CD4-positive, alpha-beta memory T cell (primary cell): ENCODE measurements at regions not wholly inside any gene's neighbourhood (a gene's known extent, or its start where the extent isn't known, plus 50 kb on each side); places are given as distances from the start of the nearest gene placed in this dataset.

Experiments used
- CTCF ChIA-PET: fragments of 350-600 bp; sonication (Branson Sonifier 250); formaldehyde crosslinking; loops from one replicate; lab custom pipeline; 2021; ENCODE audit warnings: inconsistent platforms; ENCODE audit not compliant: partially characterized antibody; lab: Charles Lee
- POLR2A ChIA-PET: fragments of 350-600 bp; sonication (Branson Sonifier 250); formaldehyde crosslinking; loops from one replicate; lab custom pipeline; 2021; ENCODE audit not compliant: partially characterized antibody; lab: Charles Lee
- DNase-seq, 5 donors: peaks; one replicate each; pipeline versions ENCODE4 v3.0.0 to v3.0.0-alpha.2; 2020 to 2022; ENCODE audit warnings: mixed read lengths in 1 of 5
- H3K27ac ChIP-seq: one replicate; pipeline ENCODE4 v1.7.0; 2013; ENCODE audit warnings: low read depth, low read length
- H3K27me3 ChIP-seq: 2 replicates; pipeline ENCODE4 v1.7.0; 2013; ENCODE audit warnings: mild to moderate bottlenecking, low read length, moderate library complexity; ENCODE audit not compliant: insufficient read depth
- H3K36me3 ChIP-seq: 2 replicates; pipeline ENCODE4 v1.7.0; 2013; ENCODE audit warnings: mild to moderate bottlenecking, low read length, moderate library complexity; ENCODE audit not compliant: insufficient read depth
- H3K4me1 ChIP-seq: 2 replicates; pipeline ENCODE4 v1.7.0; 2013; ENCODE audit warnings: mild to moderate bottlenecking, low read length, moderate library complexity; ENCODE audit not compliant: insufficient read depth
- H3K4me3 ChIP-seq, 2 donors: one replicate each; pipeline ENCODE4 v1.7.0; 2013; ENCODE audit warnings: low read length in 2 of 2, mild to moderate bottlenecking in 1 of 2
- H3K9me3 ChIP-seq, 2 donors: one replicate each; pipeline ENCODE4 v1.7.0; 2013; ENCODE audit warnings: low read length in 2 of 2, control low read depth in 1 of 2; ENCODE audit not compliant: control insufficient read depth in 1 of 2
- H3K27ac Mint-ChIP-seq, 7 donors: one replicate each; pipeline ENCODE4 v1.8.0; 2020 to 2021; ENCODE audit warnings: mixed read lengths in 7 of 7, mild to moderate bottlenecking in 6 of 7, inconsistent platforms in 3 of 7, moderate library complexity in 3 of 7
- H3K27me3 Mint-ChIP-seq, 2 donors: one replicate each; pipeline ENCODE4 v1.8.0; 2020 to 2021; ENCODE audit warnings: mixed read lengths in 2 of 2
- H3K36me3 Mint-ChIP-seq, 2 donors: one replicate each; pipeline ENCODE4 v1.8.0; 2020 to 2021; ENCODE audit warnings: mixed read lengths in 2 of 2, inconsistent platforms in 1 of 2, mild to moderate bottlenecking in 1 of 2
- H3K4me1 Mint-ChIP-seq, 4 donors: one replicate each; pipeline ENCODE4 v1.8.0; 2020 to 2021; ENCODE audit warnings: mixed read lengths in 4 of 4, mild to moderate bottlenecking in 1 of 4
- H3K4me3 Mint-ChIP-seq, 8 donors: one replicate each; pipeline ENCODE4 v1.8.0; 2020 to 2021; ENCODE audit warnings: mixed read lengths in 8 of 8, mild to moderate bottlenecking in 7 of 8, moderate library complexity in 6 of 8, inconsistent platforms in 3 of 8
- H3K9me3 Mint-ChIP-seq, 8 donors: one replicate each; pipeline ENCODE4 v1.8.0; 2020 to 2021; ENCODE audit warnings: mixed read lengths in 8 of 8, mild to moderate bottlenecking in 5 of 8, inconsistent platforms in 3 of 8, moderate library complexity in 1 of 8
- intact Hi-C: fragments of 100-400 bp; cut with micrococcal nuclease; formaldehyde crosslinking; loops from one replicate; pipeline ENCODE4 v1.15.1; 2023

DNA sequence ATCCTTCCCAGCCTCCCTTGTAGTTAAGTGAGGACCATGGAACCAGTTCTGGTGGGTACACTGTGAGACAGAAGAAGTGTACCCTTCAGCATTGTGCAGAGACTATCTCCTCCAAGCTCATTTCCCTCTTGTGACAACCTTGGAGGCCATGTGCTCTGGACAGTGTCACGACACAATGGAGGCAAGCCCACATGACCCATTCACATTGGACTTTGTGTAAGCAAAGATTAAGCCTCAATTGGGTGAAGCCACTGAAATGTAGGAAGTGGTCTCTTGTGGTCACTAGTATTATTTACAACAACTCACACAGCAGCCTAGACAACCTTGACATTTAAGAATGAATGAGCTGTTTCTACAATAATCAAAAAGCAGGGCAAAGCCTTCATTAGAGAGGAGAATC lies 124.2 kb downstream of the INHBA start:
- Histone ChIP-seq H3K9me3 (no peaks in the 10 kb centered on the region), H3K4me3 (no peak overlapping the region), H3K27ac (no peak overlapping the region), H3K4me1 (no peaks in the 10 kb centered on the region), H3K27me3 (no peaks in the 10 kb centered on the region), H3K36me3 (no peaks in the 10 kb centered on the region)
- Mint-ChIP-seq H3K27ac (no peak overlapping the region), H3K9me3 (peaks cover 0 to 22% (median 6%) of the 10 kb centered on the region in 8 donors), H3K36me3 (no peaks in the 10 kb centered on the region), H3K4me1 (no peaks in the 10 kb centered on the region), H3K4me3 (no peak overlapping the region), H3K27me3 (no peaks in the 10 kb centered on the region)
- POLR2A ChIA-PET, result no interaction called here
- CTCF ChIA-PET, result no interaction called here
- intact Hi-C loops, result no loop called here
- DNase-seq, result no peak

DNA sequence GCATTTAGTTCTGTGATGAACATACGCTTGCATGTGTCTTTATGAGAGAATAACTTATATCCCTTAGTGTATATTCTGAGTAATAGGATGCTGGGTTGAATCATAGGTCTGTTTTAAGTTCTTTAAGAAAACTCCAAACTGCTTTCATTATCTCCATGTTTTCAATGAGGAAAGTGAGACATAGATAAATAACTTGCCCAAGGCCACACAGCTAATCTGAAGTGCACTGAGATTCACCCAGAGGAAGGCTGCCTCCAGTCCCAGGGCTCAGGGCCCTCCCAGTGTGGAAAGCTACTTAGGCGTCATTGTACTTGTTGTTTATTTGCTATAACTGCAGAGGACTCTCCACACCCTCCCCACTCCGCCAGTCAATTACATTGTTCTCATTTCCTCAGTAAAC lies 126.7 kb downstream of the INHBA start:
- no peak overlapping the region for H3K4me3 Mint-ChIP-seq
- ChIA-PET POLR2A (no interaction called here), CTCF (no interaction called here)
- no peak overlapping the region for H3K27ac Mint-ChIP-seq
- intact Hi-C loops, result no loop called here
- Histone ChIP-seq H3K36me3 (no peaks in the 10 kb centered on the region), H3K9me3 (no peaks in the 10 kb centered on the region), H3K27ac (no peak overlapping the region), H3K4me1 (no peaks in the 10 kb centered on the region), H3K27me3 (no peaks in the 10 kb centered on the region), H3K4me3 (no peak overlapping the region)
- DNase-seq, result no peak
- H3K36me3 Mint-ChIP-seq, result no peaks in the 10 kb centered on the region
- H3K27me3 Mint-ChIP-seq, result no peaks in the 10 kb centered on the region
- no peaks in the 10 kb centered on the region for H3K4me1 Mint-ChIP-seq
- H3K9me3 Mint-ChIP-seq, result peaks cover 0 to 19% (median 2%) of the 10 kb centered on the region in 8 donors

DNA sequence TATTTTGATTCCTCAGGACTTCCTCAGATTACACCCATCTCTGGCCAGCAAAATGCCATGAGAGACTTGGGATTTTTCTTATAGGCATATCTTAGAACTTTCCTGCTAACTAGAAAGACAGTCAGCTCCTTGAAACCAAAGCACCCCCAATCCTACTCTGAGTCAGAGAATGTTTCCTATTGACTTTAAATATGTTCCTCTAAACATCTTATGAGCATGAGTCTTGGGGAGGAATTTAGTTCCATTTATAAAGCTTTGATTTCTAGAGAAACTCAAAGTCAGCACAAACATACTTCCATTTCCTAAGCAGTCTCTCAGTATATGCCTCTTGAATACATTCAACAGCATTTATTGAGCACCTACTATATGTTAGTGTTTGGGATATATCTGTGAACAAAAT lies 128.5 kb downstream of the INHBA start:
- intact Hi-C loops, result no loop called here
- ChIA-PET CTCF (no interaction called here), POLR2A (no interaction called here)

DNA sequence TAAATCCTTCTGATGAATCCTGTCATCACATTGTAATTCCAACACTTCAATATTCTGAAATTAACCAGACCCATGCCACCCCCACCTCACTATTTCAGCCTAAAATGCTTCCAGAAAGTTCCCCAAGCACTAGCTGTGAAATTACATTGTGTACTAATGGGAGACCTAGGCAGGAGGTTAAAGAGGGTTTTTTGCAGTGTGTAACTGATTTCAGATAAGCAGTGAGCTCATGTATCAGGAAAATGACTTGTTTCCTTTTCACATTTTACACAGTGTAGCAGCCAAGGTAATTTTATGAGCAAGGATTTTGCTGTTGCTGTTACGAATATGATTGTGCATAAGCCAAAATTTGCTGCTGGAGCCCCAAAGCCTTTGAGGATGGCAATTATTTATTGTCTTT lies 129.0 kb downstream of the INHBA start:
- Histone ChIP-seq H3K4me3 (no peak overlapping the region), H3K27ac (no peak overlapping the region), H3K27me3 (no peaks in the 10 kb centered on the region), H3K36me3 (no peaks in the 10 kb centered on the region), H3K4me1 (no peaks in the 10 kb centered on the region), H3K9me3 (no peaks in the 10 kb centered on the region)
- H3K4me3 Mint-ChIP-seq, result no peak overlapping the region
- intact Hi-C loops, result no loop called here
- POLR2A ChIA-PET, result no interaction called here
- H3K4me1 Mint-ChIP-seq, result no peaks in the 10 kb centered on the region
- H3K36me3 Mint-ChIP-seq, result no peaks in the 10 kb centered on the region
- H3K9me3 Mint-ChIP-seq, result peaks cover 0 to 20% (median 3%) of the 10 kb centered on the region in 8 donors
- CTCF ChIA-PET, result no interaction called here
- no peak overlapping the region for H3K27ac Mint-ChIP-seq
- no peak for DNase-seq
- H3K27me3 Mint-ChIP-seq, result no peaks in the 10 kb centered on the region

More for the DNA sequence above, 128.5 kb downstream of the INHBA start:
- Histone ChIP-seq H3K4me1 (no peaks in the 10 kb centered on the region), H3K36me3 (no peaks in the 10 kb centered on the region), H3K4me3 (no peak overlapping the region), H3K9me3 (no peaks in the 10 kb centered on the region), H3K27ac (no peak overlapping the region), H3K27me3 (no peaks in the 10 kb centered on the region)
- H3K9me3 Mint-ChIP-seq, result peaks cover 0 to 17% (median 3%) of the 10 kb centered on the region in 8 donors
- H3K4me1 Mint-ChIP-seq, result no peaks in the 10 kb centered on the region
- no peak for DNase-seq
- H3K27me3 Mint-ChIP-seq, result no peaks in the 10 kb centered on the region
- no peak overlapping the region for H3K27ac Mint-ChIP-seq
- H3K36me3 Mint-ChIP-seq, result no peaks in the 10 kb centered on the region
- no peak overlapping the region for H3K4me3 Mint-ChIP-seq

DNA sequence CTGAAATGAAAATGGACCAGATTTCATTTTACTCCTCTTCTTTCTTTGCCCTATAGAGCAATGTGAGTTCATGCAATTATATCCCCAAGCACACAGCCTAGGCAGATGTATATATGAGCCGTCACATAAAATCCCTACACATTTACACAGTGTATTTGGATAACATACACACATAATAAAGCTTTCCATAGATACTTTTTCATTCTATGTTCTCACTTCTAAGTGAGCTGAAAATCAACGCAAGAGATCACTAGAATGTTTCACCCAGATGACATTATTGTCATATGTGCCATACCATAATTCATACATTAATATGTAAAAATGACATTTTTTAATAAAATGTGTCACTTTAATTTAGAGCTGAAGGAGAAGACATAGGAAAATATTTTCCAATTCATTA lies 129.4 kb downstream of the INHBA start:
- Histone ChIP-seq H3K27ac (no peak overlapping the region), H3K36me3 (no peaks in the 10 kb centered on the region), H3K27me3 (no peaks in the 10 kb centered on the region), H3K9me3 (no peaks in the 10 kb centered on the region), H3K4me3 (no peak overlapping the region), H3K4me1 (no peaks in the 10 kb centered on the region)
- POLR2A ChIA-PET, result no interaction called here
- DNase-seq, result no peak
- intact Hi-C loops, result no loop called here
- CTCF ChIA-PET, result no interaction called here
- Mint-ChIP-seq H3K4me1 (no peaks in the 10 kb centered on the region), H3K4me3 (no peak overlapping the region), H3K27me3 (no peaks in the 10 kb centered on the region), H3K27ac (no peak overlapping the region), H3K9me3 (peaks cover 0 to 20% (median 3%) of the 10 kb centered on the region in 8 donors), H3K36me3 (no peaks in the 10 kb centered on the region)

DNA sequence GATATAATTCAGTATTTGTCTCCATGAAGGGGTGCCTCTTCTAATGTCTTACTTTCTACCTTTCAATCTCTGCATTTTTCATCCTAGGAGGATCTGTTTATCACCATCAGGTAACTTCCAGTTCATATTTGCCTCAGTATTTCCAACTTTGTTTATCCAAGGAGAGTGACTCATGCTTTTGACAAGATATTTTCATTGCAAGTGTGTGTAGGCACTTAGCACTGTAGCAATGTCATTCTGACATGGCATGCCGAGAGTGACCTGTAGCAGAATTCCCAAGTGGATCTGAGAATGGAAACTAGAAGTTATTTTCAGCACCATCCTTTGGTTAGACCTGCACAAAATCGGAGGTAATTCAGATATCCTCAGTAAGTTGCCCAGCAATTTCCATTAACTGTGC lies 129.9 kb downstream of the INHBA start:
- Mint-ChIP-seq H3K9me3 (peaks cover 0 to 19% (median 3%) of the 10 kb centered on the region in 8 donors), H3K4me3 (no peak overlapping the region)
- CTCF ChIA-PET, result no interaction called here

DNA sequence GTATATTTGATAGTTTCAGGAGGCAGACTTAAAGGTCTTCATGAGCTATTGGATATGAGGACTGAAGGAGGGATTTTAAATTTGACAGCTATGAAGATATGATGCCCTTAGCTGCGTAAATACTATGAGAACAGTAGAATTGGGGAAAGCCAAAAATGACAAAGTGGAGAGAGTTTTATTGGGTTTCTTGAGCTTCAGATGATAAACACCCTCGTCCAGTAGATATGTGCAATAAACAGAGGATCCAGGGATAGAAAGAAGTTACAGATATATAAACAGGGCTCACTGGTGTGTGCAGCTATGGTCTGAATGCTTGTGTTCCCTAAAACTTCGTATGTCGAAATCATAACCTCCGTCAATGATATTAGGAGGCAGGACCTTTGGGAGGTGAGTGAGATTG lies 131.3 kb downstream of the INHBA start:
- CTCF ChIA-PET, result no interaction called here
- H3K4me1 Mint-ChIP-seq, result no peaks in the 10 kb centered on the region
- intact Hi-C loops, result no loop called here
- no peak overlapping the region for H3K4me3 Mint-ChIP-seq
- Histone ChIP-seq H3K36me3 (no peaks in the 10 kb centered on the region), H3K27ac (no peak overlapping the region), H3K4me1 (no peaks in the 10 kb centered on the region), H3K4me3 (no peak overlapping the region), H3K9me3 (no peaks in the 10 kb centered on the region), H3K27me3 (no peaks in the 10 kb centered on the region)
- H3K36me3 Mint-ChIP-seq, result no peaks in the 10 kb centered on the region
- no peaks in the 10 kb centered on the region for H3K27me3 Mint-ChIP-seq
- POLR2A ChIA-PET, result no interaction called here
- no peak for DNase-seq
- peaks cover 0 to 18% (median 3%) of the 10 kb centered on the region in 8 donors for H3K9me3 Mint-ChIP-seq
- H3K27ac Mint-ChIP-seq, result no peak overlapping the region

More for the DNA sequence above, 129.9 kb downstream of the INHBA start:
- POLR2A ChIA-PET, result no interaction called here
- Mint-ChIP-seq H3K27me3 (no peaks in the 10 kb centered on the region), H3K27ac (no peak overlapping the region), H3K4me1 (no peaks in the 10 kb centered on the region), H3K36me3 (no peaks in the 10 kb centered on the region)
- no peak overlapping the region for H3K4me3 ChIP-seq
- no peak overlapping the region for H3K27ac ChIP-seq
- no peaks in the 10 kb centered on the region for H3K4me1 ChIP-seq
- no peaks in the 10 kb centered on the region for H3K36me3 ChIP-seq
- intact Hi-C loops, result no loop called here
- no peaks in the 10 kb centered on the region for H3K27me3 ChIP-seq
- no peak for DNase-seq
- H3K9me3 ChIP-seq, result no peaks in the 10 kb centered on the region

DNA sequence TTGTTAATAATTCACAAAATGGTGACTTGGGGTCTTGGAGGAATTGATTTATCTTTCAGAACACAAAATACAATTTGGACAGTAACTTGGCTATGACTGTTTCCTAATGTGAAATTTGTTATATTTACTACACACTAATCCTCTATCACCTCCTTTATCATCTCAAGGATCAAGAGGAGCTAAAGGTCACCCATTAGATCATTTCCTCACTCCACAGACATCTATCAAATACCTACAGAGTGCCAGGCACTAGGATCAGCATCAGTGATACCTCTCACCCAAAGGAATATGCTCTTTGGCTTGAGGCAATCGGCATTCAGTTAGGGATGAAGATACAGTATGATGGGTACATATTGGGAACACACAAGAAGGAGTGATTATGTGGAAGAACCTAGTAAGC lies 132.1 kb downstream of the INHBA start:
- H3K9me3 ChIP-seq, result no peaks in the 10 kb centered on the region
- H3K36me3 ChIP-seq, result no peaks in the 10 kb centered on the region
- H3K27me3 ChIP-seq, result no peaks in the 10 kb centered on the region
- Mint-ChIP-seq H3K27me3 (no peaks in the 10 kb centered on the region), H3K4me3 (no peak overlapping the region), H3K4me1 (no peaks in the 10 kb centered on the region), H3K36me3 (no peaks in the 10 kb centered on the region), H3K27ac (no peak overlapping the region), H3K9me3 (peaks cover 0 to 12% (median 2%) of the 10 kb centered on the region in 8 donors)
- intact Hi-C loops, result no loop called here
- H3K4me1 ChIP-seq, result no peaks in the 10 kb centered on the region
- no peak overlapping the region for H3K27ac ChIP-seq
- DNase-seq, result no peak
- no peak overlapping the region for H3K4me3 ChIP-seq
- ChIA-PET CTCF (no interaction called here), POLR2A (no interaction called here)
